ENCODE measurements at regions not wholly inside any gene's neighbourhood (a gene's known extent, or its start where the extent isn't known, plus 50 kb on each side); places are given as distances from the start of the nearest gene placed in this dataset.

GRCh38 chr16:48963901-48964615 lies 317.6 kb downstream of the CBLN1 start:
- Histone ChIP-seq H3K9me3 (ENCODE audit: control insufficient read depth in 4 of 4, insufficient read depth in 3 of 4, low read length in 3 of 4) (peaks cover 0 to 4% (median 0%) of the 10 kb centered on the region in 4 donors), H3K27me3 (ENCODE audit: control insufficient read depth in 3 of 3, insufficient read depth in 3 of 3, low read length in 2 of 3) (no peaks in the 10 kb centered on the region), H3K9ac (ENCODE audit: insufficient read depth in 1 of 2, low read length in 2 of 2) (no peak overlapping the region), H3K4me3 (no peak overlapping the region), H3K4me1 (ENCODE audit: control insufficient read depth in 5 of 5, insufficient read depth in 5 of 5, low read length in 5 of 5) (peaks cover 0 to 17% (median 2%) of the 10 kb centered on the region in 5 donors), H3K36me3 (ENCODE audit: control insufficient read depth in 4 of 4, insufficient read depth in 4 of 4, low read length in 4 of 4) (no peaks in the 10 kb centered on the region), H3K27ac (ENCODE audit: low read depth in 1 of 2, low read length in 1 of 2) (no peak overlapping the region)
- ATAC-seq (ENCODE audit: insufficient read depth, low FRiP score) (no peak), DNase-seq (no peak)
- no peak for TF ChIP-seq CTCF (IDR thresholded peaks at IDR 0.05; ENCODE audit: control extremely low read depth, extremely low read depth)
- 83 to 96% methylated on average over 1 of the region's 1 CpG for WGBS, 2 donors

- TF ChIP-seq CTCF (IDR thresholded peaks at IDR 0.05; ENCODE audit: control extremely low read depth, extremely low read depth): no peak
- DNase-seq: no peak
- no peak overlapping the region for H3K9ac ChIP-seq (ENCODE audit: insufficient read depth in 1 of 2, low read length in 2 of 2)
Measured at GRCh38 chr16:48963306-48963705, 318.3 kb downstream of the CBLN1 start.

GRCh38 chr16:48961546-48961945 lies 320.1 kb downstream of the CBLN1 start:
- WGBS, 2 donors: 86 to 88% methylated on average over 4 of the region's 4 CpGs
- peaks cover 0 to 17% (median 2%) of the 10 kb centered on the region in 5 donors for H3K4me1 ChIP-seq (ENCODE audit: control insufficient read depth in 5 of 5, insufficient read depth in 5 of 5, low read length in 5 of 5)
- H3K9me3 ChIP-seq (ENCODE audit: control insufficient read depth in 4 of 4, insufficient read depth in 3 of 4, low read length in 3 of 4): peaks cover 0 to 2% (median 0%) of the 10 kb centered on the region in 4 donors
- ATAC-seq (ENCODE audit: insufficient read depth, low FRiP score): no peak
- H3K4me3 ChIP-seq: no peak overlapping the region
- no peak for TF ChIP-seq CTCF (IDR thresholded peaks at IDR 0.05; ENCODE audit: control extremely low read depth, extremely low read depth)
- H3K9ac ChIP-seq (ENCODE audit: insufficient read depth in 1 of 2, low read length in 2 of 2): no peak overlapping the region
- no peaks in the 10 kb centered on the region for H3K36me3 ChIP-seq (ENCODE audit: control insufficient read depth in 4 of 4, insufficient read depth in 4 of 4, low read length in 4 of 4)
- H3K27me3 ChIP-seq (ENCODE audit: control insufficient read depth in 3 of 3, insufficient read depth in 3 of 3, low read length in 2 of 3): no peaks in the 10 kb centered on the region
- DNase-seq: no peak
- H3K27ac ChIP-seq (ENCODE audit: low read depth in 1 of 2, low read length in 1 of 2): no peak overlapping the region

More at GRCh38 chr16:48963306-48963705, 318.3 kb downstream of the CBLN1 start:
- Histone ChIP-seq H3K9me3 (ENCODE audit: control insufficient read depth in 4 of 4, insufficient read depth in 3 of 4, low read length in 3 of 4) (peaks cover 0 to 4% (median 0%) of the 10 kb centered on the region in 4 donors), H3K36me3 (ENCODE audit: control insufficient read depth in 4 of 4, insufficient read depth in 4 of 4, low read length in 4 of 4) (no peaks in the 10 kb centered on the region), H3K27me3 (ENCODE audit: control insufficient read depth in 3 of 3, insufficient read depth in 3 of 3, low read length in 2 of 3) (no peaks in the 10 kb centered on the region), H3K4me1 (ENCODE audit: control insufficient read depth in 5 of 5, insufficient read depth in 5 of 5, low read length in 5 of 5) (peaks cover 0 to 17% (median 2%) of the 10 kb centered on the region in 5 donors), H3K4me3 (no peak overlapping the region), H3K27ac (ENCODE audit: low read depth in 1 of 2, low read length in 1 of 2) (no peak overlapping the region)
- no peak for ATAC-seq (ENCODE audit: insufficient read depth, low FRiP score)
- 46 to 52% methylated on average over 3 of the region's 3 CpGs for WGBS, 2 donors
